ENCODE measurements at regions not wholly inside any gene's neighbourhood (a gene's known extent, or its start where the extent isn't known, plus 50 kb on each side); places are given as distances from the start of the nearest gene placed in this dataset.
A peak's percentile ranks its signal among the peaks of the same experiment; 100 is the strongest.
"Not testable (repeated sequence)": the region's sequence is repeated elsewhere in the genome, so short reads cannot be mapped to it uniquely, and the experiment has no call there.

DNA sequence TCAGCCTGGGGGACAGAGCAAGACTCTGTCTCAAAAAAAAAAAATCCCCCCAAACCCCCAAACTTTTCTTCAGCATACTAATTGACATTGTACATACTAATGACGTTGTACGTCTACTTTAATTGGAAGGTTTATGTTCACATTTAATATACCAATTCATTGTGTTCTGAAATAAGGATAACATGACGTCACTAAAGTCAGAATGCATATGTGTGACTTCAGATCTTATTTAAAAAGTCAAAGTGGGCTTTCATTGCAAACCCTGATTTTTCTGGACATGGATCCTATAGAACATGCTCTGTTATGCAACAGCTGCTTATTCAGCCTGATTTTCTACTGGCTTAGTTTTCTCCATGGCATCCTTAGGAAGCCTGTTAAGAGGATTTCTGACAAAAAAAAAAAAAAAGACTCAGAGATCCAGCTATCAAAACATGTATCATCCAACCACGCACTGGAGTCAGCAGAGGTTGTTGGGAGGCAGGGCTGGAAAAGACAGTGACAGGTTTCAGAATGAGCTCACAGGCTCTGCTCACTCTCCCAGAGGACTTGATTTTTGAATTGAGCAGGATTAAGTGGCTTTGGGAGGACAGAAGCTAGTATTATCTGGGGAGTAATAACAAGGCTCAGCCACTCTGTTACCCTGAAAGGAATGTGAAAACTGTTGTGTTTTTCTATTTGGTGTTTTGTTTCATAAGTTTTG lies 1472.0 kb downstream of the KHDRBS2 start:
- POLR2A ChIA-PET; H3K27me3 ChIP-seq (ENCODE audit: control insufficient read depth, insufficient read depth, low read length); DNase-seq (ENCODE audit: low read depth, low spot score); H3K4me3 ChIP-seq (ENCODE audit: low read depth in 2 of 2, low read length in 2 of 2); H3K27ac ChIP-seq (ENCODE audit: low read length); CTCF ChIA-PET; in situ Hi-C loops (cut with HindIII; ENCODE audit: low pct_unique_long_range_greater_than_20kb, low sequenced_read_pairs); intact Hi-C loops (cut with micrococcal nuclease; ENCODE audit: unreplicated experiment); H3K9me3 ChIP-seq (ENCODE audit: control insufficient read depth, insufficient read depth, low read depth, low read length); H3K36me3 ChIP-seq (ENCODE audit: control insufficient read depth, insufficient read depth, low read length); H3K4me1 ChIP-seq (ENCODE audit: control insufficient read depth, insufficient read depth, low read length); ATAC-seq; BruUV-seq (replicated peaks): not testable (repeated sequence)

GRCh38 chr6:60810216-60810615 lies 1475.8 kb downstream of the KHDRBS2 start:
- CTCF ChIA-PET, ATAC-seq: not testable (repeated sequence)

GRCh38 chr6:60799146-60799545 lies 1486.9 kb downstream of the KHDRBS2 start:
- H3K9me3 ChIP-seq (ENCODE audit: control insufficient read depth, insufficient read depth, low read depth, low read length); H3K36me3 ChIP-seq (ENCODE audit: control insufficient read depth, insufficient read depth, low read length); in situ Hi-C loops (cut with HindIII; ENCODE audit: low pct_unique_long_range_greater_than_20kb, low sequenced_read_pairs); H3K27me3 ChIP-seq (ENCODE audit: control insufficient read depth, insufficient read depth, low read length); POLR2A ChIA-PET; H3K27ac ChIP-seq (ENCODE audit: low read length); H3K4me1 ChIP-seq (ENCODE audit: control insufficient read depth, insufficient read depth, low read length); BruUV-seq (replicated peaks); intact Hi-C loops (cut with micrococcal nuclease; ENCODE audit: unreplicated experiment); H3K4me3 ChIP-seq (ENCODE audit: low read depth in 2 of 2, low read length in 2 of 2); DNase-seq (ENCODE audit: low read depth, low spot score): not testable (repeated sequence)
- TF ChIP-seq CTCF (IDR thresholded peaks at IDR 0.05) = peak; percentile 29
- 0 out of 2 replicates have a peak, but pooled peaks have one; percentile 26 for ATAC-seq
- CTCF ChIA-PET = interaction anchor here (0.6 kb wide), 1 partner anchor 1350 kb away, joined by 3 read pairs; no protein-coding TSS in a partner anchor

More at GRCh38 chr6:60810216-60810615, 1475.8 kb downstream of the KHDRBS2 start:
- DNase-seq (ENCODE audit: low read depth, low spot score); H3K27me3 ChIP-seq (ENCODE audit: control insufficient read depth, insufficient read depth, low read length); H3K4me3 ChIP-seq (ENCODE audit: low read depth in 2 of 2, low read length in 2 of 2); intact Hi-C loops (cut with micrococcal nuclease; ENCODE audit: unreplicated experiment); H3K27ac ChIP-seq (ENCODE audit: low read length); H3K4me1 ChIP-seq (ENCODE audit: control insufficient read depth, insufficient read depth, low read length); H3K36me3 ChIP-seq (ENCODE audit: control insufficient read depth, insufficient read depth, low read length); POLR2A ChIA-PET; BruUV-seq (replicated peaks); H3K9me3 ChIP-seq (ENCODE audit: control insufficient read depth, insufficient read depth, low read depth, low read length); in situ Hi-C loops (cut with HindIII; ENCODE audit: low pct_unique_long_range_greater_than_20kb, low sequenced_read_pairs): not testable (repeated sequence)

- ATAC-seq; DNase-seq (ENCODE audit: low read depth, low spot score); H3K9me3 ChIP-seq (ENCODE audit: control insufficient read depth, insufficient read depth, low read depth, low read length); BruUV-seq (replicated peaks); in situ Hi-C loops (cut with HindIII; ENCODE audit: low pct_unique_long_range_greater_than_20kb, low sequenced_read_pairs); H3K4me3 ChIP-seq (ENCODE audit: low read depth in 2 of 2, low read length in 2 of 2); POLR2A ChIA-PET; intact Hi-C loops (cut with micrococcal nuclease; ENCODE audit: unreplicated experiment); H3K27ac ChIP-seq (ENCODE audit: low read length); CTCF ChIA-PET; H3K27me3 ChIP-seq (ENCODE audit: control insufficient read depth, insufficient read depth, low read length); H3K36me3 ChIP-seq (ENCODE audit: control insufficient read depth, insufficient read depth, low read length); H3K4me1 ChIP-seq (ENCODE audit: control insufficient read depth, insufficient read depth, low read length): not testable (repeated sequence)
Measured at GRCh38 chr6:60797831-60798230, 1488.2 kb downstream of the KHDRBS2 start.

DNA sequence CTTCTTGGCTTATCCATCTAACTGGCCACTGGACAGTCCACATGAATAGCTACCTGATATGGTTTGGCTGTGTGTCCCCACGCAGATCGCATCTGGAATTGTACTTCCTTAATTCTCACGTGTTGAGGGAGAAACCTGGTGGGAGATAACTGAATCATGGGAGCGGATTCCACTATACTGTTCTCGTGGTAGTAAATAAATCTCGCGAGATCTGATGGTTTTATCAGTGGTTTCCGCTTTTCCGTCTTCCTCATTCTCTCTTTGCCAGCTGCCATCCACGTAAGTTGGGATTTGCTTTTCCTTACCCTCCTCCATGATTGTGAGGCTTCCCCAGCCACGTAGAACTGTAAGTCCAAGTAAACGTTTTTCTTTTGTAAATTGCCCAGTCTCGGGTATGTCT lies 1496.4 kb downstream of the KHDRBS2 start:
- H3K9me3 ChIP-seq (ENCODE audit: control insufficient read depth, insufficient read depth, low read depth, low read length); H3K27me3 ChIP-seq (ENCODE audit: control insufficient read depth, insufficient read depth, low read length); intact Hi-C loops (cut with micrococcal nuclease; ENCODE audit: unreplicated experiment); ATAC-seq; CTCF ChIA-PET; POLR2A ChIA-PET; in situ Hi-C loops (cut with HindIII; ENCODE audit: low pct_unique_long_range_greater_than_20kb, low sequenced_read_pairs); H3K4me3 ChIP-seq (ENCODE audit: low read depth in 2 of 2, low read length in 2 of 2); H3K36me3 ChIP-seq (ENCODE audit: control insufficient read depth, insufficient read depth, low read length); BruUV-seq (replicated peaks); H3K27ac ChIP-seq (ENCODE audit: low read length); DNase-seq (ENCODE audit: low read depth, low spot score); H3K4me1 ChIP-seq (ENCODE audit: control insufficient read depth, insufficient read depth, low read length): not testable (repeated sequence)

- CTCF ChIA-PET; H3K27ac ChIP-seq (ENCODE audit: low read length); BruUV-seq (replicated peaks); DNase-seq (ENCODE audit: low read depth, low spot score); POLR2A ChIA-PET; H3K4me1 ChIP-seq (ENCODE audit: control insufficient read depth, insufficient read depth, low read length); H3K36me3 ChIP-seq (ENCODE audit: control insufficient read depth, insufficient read depth, low read length); H3K9me3 ChIP-seq (ENCODE audit: control insufficient read depth, insufficient read depth, low read depth, low read length); H3K27me3 ChIP-seq (ENCODE audit: control insufficient read depth, insufficient read depth, low read length); in situ Hi-C loops (cut with HindIII; ENCODE audit: low pct_unique_long_range_greater_than_20kb, low sequenced_read_pairs); H3K4me3 ChIP-seq (ENCODE audit: low read depth in 2 of 2, low read length in 2 of 2); intact Hi-C loops (cut with micrococcal nuclease; ENCODE audit: unreplicated experiment); ATAC-seq: not testable (repeated sequence)
Measured at GRCh38 chr6:60782698-60783464, 1503.1 kb downstream of the KHDRBS2 start.

- ATAC-seq; H3K4me3 ChIP-seq (ENCODE audit: low read depth in 2 of 2, low read length in 2 of 2); intact Hi-C loops (cut with micrococcal nuclease; ENCODE audit: unreplicated experiment); H3K9me3 ChIP-seq (ENCODE audit: control insufficient read depth, insufficient read depth, low read depth, low read length); DNase-seq (ENCODE audit: low read depth, low spot score); H3K27ac ChIP-seq (ENCODE audit: low read length); H3K36me3 ChIP-seq (ENCODE audit: control insufficient read depth, insufficient read depth, low read length); H3K27me3 ChIP-seq (ENCODE audit: control insufficient read depth, insufficient read depth, low read length); POLR2A ChIA-PET; H3K4me1 ChIP-seq (ENCODE audit: control insufficient read depth, insufficient read depth, low read length); CTCF ChIA-PET; in situ Hi-C loops (cut with HindIII; ENCODE audit: low pct_unique_long_range_greater_than_20kb, low sequenced_read_pairs); BruUV-seq (replicated peaks): not testable (repeated sequence)
Measured at GRCh38 chr6:60779591-60779990, 1506.4 kb downstream of the KHDRBS2 start.
